Stimulated activated effector memory CD8-positive, alpha-beta T cell treated with anti-CD3 and anti-CD28 coated beads, Interleukin-12 subunit alpha, Interleukin-12 subunit beta, amount 100 ng/mL, for 72 hours (primary cell): ENCODE measurements at regions not wholly inside any gene's neighbourhood (a gene's known extent, or its start where the extent isn't known, plus 50 kb on each side); places are given as distances from the start of the nearest gene placed in this dataset.

Source experiments
- ATAC-seq: fragments of 150-1000 bp; cut with Tn5 transposase; 2 replicates; pipeline ENCODE4 v1.10.0; 2021
- DNase-seq, 2 donors: peaks; one replicate each; pipeline ENCODE4 v3.0.0; 2021 to 2022; ENCODE audit warnings: low spot score in 2 of 2
- H3K27ac Mint-ChIP-seq: one replicate; pipeline ENCODE4 v1.8.0; 2022; ENCODE audit warnings: mild to moderate bottlenecking, mixed read lengths
- H3K36me3 Mint-ChIP-seq: one replicate; pipeline ENCODE4 v1.8.0; 2022; ENCODE audit warnings: mild to moderate bottlenecking, mixed read lengths
- H3K4me1 Mint-ChIP-seq: one replicate; pipeline ENCODE4 v1.8.0; 2022; ENCODE audit warnings: mixed read lengths
- H3K4me3 Mint-ChIP-seq: one replicate; pipeline ENCODE4 v1.8.0; 2022; ENCODE audit warnings: mild to moderate bottlenecking, mixed read lengths
- H3K9me3 Mint-ChIP-seq: one replicate; pipeline ENCODE4 v1.8.0; 2022; ENCODE audit warnings: mixed read lengths

DNA sequence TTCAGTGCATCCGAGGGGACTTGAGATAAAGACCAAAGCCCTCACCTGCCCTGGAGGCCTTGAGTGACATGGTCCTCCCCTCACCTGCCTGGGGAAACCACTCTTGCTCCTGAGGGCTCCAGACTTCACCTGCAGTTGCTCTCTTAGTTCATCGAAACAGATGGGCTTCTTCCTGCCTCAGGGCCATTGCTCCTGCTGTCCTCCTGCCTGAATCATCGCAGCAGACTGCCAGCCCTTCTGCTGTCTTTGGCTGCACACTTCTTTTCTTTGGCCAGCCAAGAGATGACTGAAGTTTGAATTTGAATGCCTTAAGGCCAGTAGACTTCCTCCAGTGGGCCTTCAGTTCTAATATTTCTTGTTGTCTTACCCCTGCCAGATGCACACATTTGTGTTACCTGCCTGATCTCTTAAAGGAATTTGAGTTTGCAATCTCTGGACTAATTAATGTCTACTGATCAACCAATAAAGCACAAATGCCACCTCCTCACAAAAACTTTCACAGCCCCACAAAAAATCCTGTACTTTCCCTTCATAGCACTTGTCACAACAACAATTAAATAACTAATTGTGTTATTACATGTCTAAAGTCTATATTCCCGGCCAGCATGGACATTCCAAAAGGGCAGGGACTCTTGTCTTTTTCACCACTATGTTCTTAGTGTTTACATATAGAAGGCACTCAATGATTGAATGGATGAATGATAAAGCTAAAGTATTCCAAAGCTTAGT is 56.7 kb upstream of the SGK1 start:
- Mint-ChIP-seq H3K4me1 (peaks cover 41% of the 10 kb centered on the region), H3K4me3 (no peak overlapping the region)

DNA sequence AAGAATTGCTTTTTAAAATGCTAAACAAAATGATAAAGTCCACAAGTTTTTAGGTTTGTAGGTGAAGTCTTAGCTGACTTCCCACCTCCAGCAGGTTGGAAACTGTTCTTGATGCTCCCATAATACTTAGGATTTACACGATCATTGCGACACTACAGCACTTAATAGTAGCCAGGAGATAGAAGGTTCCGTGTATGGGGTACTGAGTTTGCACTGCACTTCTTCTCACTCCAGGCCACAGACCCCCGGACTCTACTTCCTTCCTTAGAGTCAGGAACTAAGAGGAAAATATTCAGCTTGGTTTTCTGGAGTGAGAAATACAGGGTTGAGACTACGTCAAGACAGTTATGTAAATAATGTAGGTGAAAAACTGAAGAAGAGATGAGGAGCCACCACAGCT is 56.1 kb upstream of the SGK1 start:
- no peaks in the 10 kb centered on the region for H3K9me3 Mint-ChIP-seq
- no peaks in the 10 kb centered on the region for H3K36me3 Mint-ChIP-seq
- peaks cover 34% of the 10 kb centered on the region for H3K4me1 Mint-ChIP-seq
- H3K27ac Mint-ChIP-seq: peak overlapping the region; percentile 0
- no peak for ATAC-seq
- H3K4me3 Mint-ChIP-seq: no peak overlapping the region
- no peak for DNase-seq

More for the DNA sequence above, 56.7 kb upstream of the SGK1 start:
- no peak for DNase-seq
- H3K9me3 Mint-ChIP-seq: no peaks in the 10 kb centered on the region
- no peaks in the 10 kb centered on the region for H3K36me3 Mint-ChIP-seq
- peak overlapping the region; percentile 0 for H3K27ac Mint-ChIP-seq
- ATAC-seq: no peak

DNA sequence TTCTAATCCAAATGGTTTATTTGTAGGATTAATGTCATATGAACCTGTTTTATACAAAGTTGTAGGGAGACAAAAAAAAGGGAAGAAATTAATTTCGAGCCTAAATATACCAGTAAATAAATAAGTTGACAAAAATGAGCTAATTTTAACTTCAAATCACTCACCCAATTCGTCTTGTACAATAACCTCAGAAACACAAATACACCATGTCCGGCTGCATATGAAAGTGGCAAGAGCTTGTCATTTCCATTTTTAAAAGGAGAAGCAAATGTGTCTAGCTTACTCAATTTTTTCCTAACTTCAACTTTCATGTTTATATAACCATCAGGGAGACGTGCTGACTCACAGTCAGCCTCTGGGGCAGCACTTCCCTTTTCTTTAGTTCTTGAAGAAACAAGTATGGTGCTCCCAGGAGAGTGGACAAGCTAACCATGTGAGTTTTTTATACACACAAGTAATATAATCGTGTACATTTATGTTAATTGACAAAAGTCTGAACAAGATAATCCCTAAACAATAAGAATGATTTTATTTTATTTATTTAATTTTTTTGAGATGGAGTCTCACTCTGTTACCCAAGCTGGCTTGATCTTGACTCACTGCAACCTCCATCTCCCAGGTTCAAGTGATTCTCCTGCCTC is 55.5 kb upstream of the SGK1 start:
- H3K36me3 Mint-ChIP-seq: no peaks in the 10 kb centered on the region
- H3K4me3 Mint-ChIP-seq: no peak overlapping the region
- H3K27ac Mint-ChIP-seq: peak overlapping the region; percentile 18
- H3K9me3 Mint-ChIP-seq: no peaks in the 10 kb centered on the region
- H3K4me1 Mint-ChIP-seq: peaks cover 29% of the 10 kb centered on the region
- ATAC-seq: peak; percentile 87
- DNase-seq: no peak

DNA sequence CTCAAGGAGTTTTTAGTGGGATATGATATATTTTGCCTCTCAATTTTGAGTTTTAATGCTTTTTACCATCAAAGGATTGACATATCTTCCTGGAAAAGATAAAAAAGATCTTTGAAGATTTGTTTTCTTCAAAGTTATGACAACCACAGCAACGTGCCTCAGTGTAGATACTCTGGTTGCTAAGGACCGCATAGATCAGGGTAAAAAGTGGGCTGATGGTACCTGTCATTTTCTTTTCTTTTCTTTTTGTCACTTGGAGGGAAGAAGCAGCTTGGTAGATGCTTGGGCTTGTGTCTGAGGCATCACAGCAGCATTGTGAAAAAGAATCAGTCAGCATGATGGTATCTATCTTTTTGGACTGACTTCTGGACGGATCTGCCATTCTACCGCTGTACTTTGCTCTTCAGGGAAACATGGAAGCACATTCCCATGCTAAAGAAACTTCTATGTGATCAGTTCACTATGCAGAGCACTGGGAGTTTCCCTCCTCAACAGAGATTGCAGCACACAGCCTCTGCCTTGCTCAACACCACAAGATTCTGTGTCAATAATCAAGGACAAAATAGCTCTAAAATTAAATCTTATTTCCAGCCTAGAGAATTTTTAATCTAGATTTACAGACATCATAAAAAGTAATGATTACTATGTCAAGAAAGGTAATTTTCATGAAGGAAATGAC is 54.8 kb upstream of the SGK1 start:
- DNase-seq (no peak), ATAC-seq (no peak)
- no peaks in the 10 kb centered on the region for H3K36me3 Mint-ChIP-seq
- H3K4me3 Mint-ChIP-seq: no peak overlapping the region
- peaks cover 27% of the 10 kb centered on the region for H3K4me1 Mint-ChIP-seq
- H3K27ac Mint-ChIP-seq: peak overlapping the region; percentile 18
- no peaks in the 10 kb centered on the region for H3K9me3 Mint-ChIP-seq

DNA sequence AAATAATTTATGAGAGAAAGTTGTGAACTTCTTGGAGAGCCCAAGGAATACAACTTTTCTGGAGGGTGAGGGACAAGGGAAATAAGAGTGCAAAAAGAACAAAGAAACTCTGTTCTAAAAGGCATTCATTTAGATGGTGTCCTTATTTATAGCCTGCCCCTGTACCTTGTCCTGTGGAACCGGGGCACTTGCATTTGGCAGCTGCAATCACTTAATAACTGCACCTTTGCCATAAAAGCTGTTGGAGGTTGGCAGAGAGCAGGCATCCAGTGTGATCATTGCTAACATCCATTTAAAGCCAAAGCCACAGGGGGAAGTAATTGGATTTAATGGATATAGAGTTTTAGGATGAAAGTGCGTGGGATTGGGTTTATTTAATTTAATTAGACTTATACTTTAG is 50.8 kb upstream of the SGK1 start:
- Mint-ChIP-seq H3K36me3 (no peaks in the 10 kb centered on the region), H3K4me1 (peaks cover 10% of the 10 kb centered on the region), H3K9me3 (no peaks in the 10 kb centered on the region), H3K27ac (no peak overlapping the region), H3K4me3 (no peak overlapping the region)
- ATAC-seq: no peak
- DNase-seq: no peak
